ENCODE measurements at regions not wholly inside any gene's neighbourhood (a gene's known extent, or its start where the extent isn't known, plus 50 kb on each side); places are given as distances from the start of the nearest gene placed in this dataset.

GRCh38 chr11:79739591-79739990 lies 298.8 kb upstream of the TENM4 start:
- ATAC-seq (ENCODE audit: low read depth) (no peak), DNase-seq (no peak)
- Histone ChIP-seq H3K4me3 (ENCODE audit: insufficient read depth, low read depth, low read length) (no peak overlapping the region), H2AK5ac (ENCODE audit: low read depth, low read length) (no peak overlapping the region), H3K27ac (ENCODE audit: insufficient read depth, low read length) (no peak overlapping the region), H3K9ac (ENCODE audit: low read depth, low read length) (no peak overlapping the region), H3K9me1 (ENCODE audit: insufficient read depth, low read length) (no peaks in the 10 kb centered on the region), H3K79me1 (ENCODE audit: low read depth in 1 of 2, low read length in 2 of 2) (no peaks in the 10 kb centered on the region), H3K4ac (ENCODE audit: low read depth, low read length) (no peak overlapping the region), H3K18ac (ENCODE audit: low read depth, low read length) (no peak overlapping the region), H3K56ac (ENCODE audit: extremely low read depth, insufficient read depth, low read length) (no peak overlapping the region), H2AFZ (replicated peaks; ENCODE audit: low read length, poor library complexity) (no peak overlapping the region), H3K23ac (ENCODE audit: low read depth, low read length) (no peak overlapping the region), H2AK9ac (replicated peaks; ENCODE audit: low read depth, low read length, poor library complexity) (no peak overlapping the region), H4K8ac (ENCODE audit: low read depth in 2 of 2, low read length in 2 of 2) (no peak overlapping the region), H2BK5ac (ENCODE audit: low read depth, low read length, poor library complexity, severe bottlenecking) (no peak overlapping the region), H4K20me1 (ENCODE audit: insufficient read depth, low read length) (no peaks in the 10 kb centered on the region), H3K4me1 (ENCODE audit: control insufficient read depth, insufficient read depth, low read length) (no peaks in the 10 kb centered on the region), H3K36me3 (ENCODE audit: control insufficient read depth, insufficient read depth, low read length) (no peaks in the 10 kb centered on the region), H3K9me3 (ENCODE audit: control insufficient read depth, insufficient read depth, low read length) (no peaks in the 10 kb centered on the region), H3K27me3 (ENCODE audit: control insufficient read depth, insufficient read depth, low read length) (no peaks in the 10 kb centered on the region), H4K5ac (ENCODE audit: low read depth, low read length) (no peak overlapping the region), H2BK20ac (ENCODE audit: low read depth, low read length) (no peak overlapping the region), H4K91ac (ENCODE audit: insufficient read depth, low read depth, low read length) (no peak overlapping the region), H2BK120ac (ENCODE audit: low read depth, low read length) (no peak overlapping the region), H2BK15ac (ENCODE audit: low read depth, low read length) (no peak overlapping the region), H3K4me2 (ENCODE audit: low read depth, low read length) (no peak overlapping the region), H3K14ac (replicated peaks; ENCODE audit: low read depth, low read length) (no peak overlapping the region)
- dilution Hi-C loops (cut with HindIII; ENCODE audit: low sequenced_read_pairs, unreplicated experiment) (no loop called here), intact Hi-C loops (cut with micrococcal nuclease) (no loop called here), in situ Hi-C loops (cut with MboI; ENCODE audit: low sequenced_read_pairs) (no loop called here)
- ChIA-PET POLR2A (ENCODE audit: unreplicated experiment) (no interaction called here), CTCF (no interaction called here)
- TF ChIP-seq MAZ (IDR thresholded peaks at IDR 0.05; ENCODE audit: borderline replicate concordance, low read depth, low read length) (no peak), ELK1 (IDR thresholded peaks at IDR 0.05; ENCODE audit: borderline replicate concordance, low read depth, low read length) (no peak), NFE2L2 (IDR thresholded peaks at IDR 0.05; ENCODE audit: low read depth, low read length) (no peak), MAFK (IDR thresholded peaks at IDR 0.05; ENCODE audit: low read depth, low read length) (no peak), USF2 (IDR thresholded peaks at IDR 0.05; ENCODE audit: low read depth, low read length) (no peak), FOS (IDR thresholded peaks at IDR 0.05; ENCODE audit: low read depth, low read length) (no peak), RCOR1 (IDR thresholded peaks at IDR 0.05; ENCODE audit: insufficient replicate concordance, low read length) (no peak), CEBPB (IDR thresholded peaks at IDR 0.05; ENCODE audit: low read depth, low read length) (no peak), SMC3 (IDR thresholded peaks at IDR 0.05; ENCODE audit: low read depth, low read length) (no peak), RFX5 (IDR thresholded peaks at IDR 0.05; ENCODE audit: low read depth, low read length) (no peak), CTCF (conservative IDR thresholded peaks at IDR 0.05; ENCODE audit: low read depth, low read length) (no peak), MXI1 (IDR thresholded peaks at IDR 0.05; ENCODE audit: borderline replicate concordance, low read depth, low read length) (no peak), RAD21 (IDR thresholded peaks at IDR 0.05; ENCODE audit: low read length) (no peak), CHD1 (IDR thresholded peaks at IDR 0.05; ENCODE audit: low read depth, low read length) (no peak), BHLHE40 (IDR thresholded peaks at IDR 0.05; ENCODE audit: low read depth, low read length) (no peak), POLR2A (IDR thresholded peaks at IDR 0.05; ENCODE audit: low read depth, low read length) (no peak)
- no TSS peak for BruUV-seq (replicated peaks)
- WGBS, 2 experiments (ENCODE audit: extremely low coverage in 2 of 2, insufficient read length in 1 of 2), result 22% methylated on average over 1 of the region's 5 CpGs; no CpG with 5 or more reads in 1 of the 2 experiments
